GM04504 (cell line): ENCODE measurements at regions not wholly inside any gene's neighbourhood (a gene's known extent, or its start where the extent isn't known, plus 50 kb on each side); places are given as distances from the start of the nearest gene placed in this dataset.

Experiments used
- DNase-seq: peaks from one replicate; pipeline ENCODE4 v3.0.0-alpha.2; 2012; ENCODE audit warnings: low read depth

GRCh38 chr6:40832691-40833090 is 206.3 kb downstream of the UNC5CL start:
- no peak for DNase-seq

- no peak for DNase-seq
Observed at GRCh38 chr6:40831381-40831780, 207.6 kb downstream of the UNC5CL start.

- no peak for DNase-seq
Observed at GRCh38 chr6:40825102-40825501, 213.9 kb downstream of the UNC5CL start.

DNA sequence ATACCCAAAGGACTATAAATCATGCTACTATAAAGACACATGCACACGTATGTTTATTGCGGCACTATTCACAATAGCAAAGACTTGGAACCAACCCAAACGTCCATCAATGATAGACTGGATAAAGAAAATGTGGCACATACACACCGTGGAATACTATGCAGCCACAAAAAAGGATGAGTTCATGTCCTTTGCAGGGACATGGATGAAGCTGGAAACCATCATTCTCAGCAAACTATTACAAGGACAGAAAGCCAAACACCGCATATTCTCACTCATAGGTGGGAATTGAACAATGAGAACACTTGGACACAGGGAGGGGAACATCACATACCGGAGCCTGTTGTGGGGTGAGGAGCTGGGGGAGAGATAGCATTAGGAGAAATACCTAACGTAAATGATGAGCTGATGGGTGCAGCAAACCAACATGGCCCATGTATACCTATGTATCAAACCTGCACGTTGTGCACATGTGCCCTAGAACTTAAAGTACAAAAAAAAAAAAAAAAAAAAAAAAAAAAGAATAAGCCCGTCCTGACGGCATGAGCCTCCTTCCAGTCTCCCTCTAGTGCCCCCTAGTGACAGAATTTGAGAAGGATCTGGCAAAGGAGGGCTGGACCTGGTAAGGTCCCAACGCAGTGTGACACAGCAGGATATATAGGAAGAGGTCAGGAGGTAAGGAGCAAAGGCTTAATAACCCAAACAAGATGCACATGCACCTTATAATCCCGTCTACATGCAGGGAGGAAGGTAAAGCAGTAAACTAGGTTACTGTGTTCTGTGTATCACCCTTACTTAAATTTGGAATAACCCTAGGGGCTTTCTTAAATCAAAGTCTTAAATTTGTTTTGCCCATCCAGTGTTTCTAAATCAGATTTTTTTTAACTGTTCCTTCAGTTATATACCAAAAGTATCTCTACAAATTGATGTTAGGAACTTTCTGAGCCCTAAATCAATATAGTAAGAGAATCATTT is 214.8 kb downstream of the UNC5CL start:
- DNase-seq = peak; percentile 39

DNA sequence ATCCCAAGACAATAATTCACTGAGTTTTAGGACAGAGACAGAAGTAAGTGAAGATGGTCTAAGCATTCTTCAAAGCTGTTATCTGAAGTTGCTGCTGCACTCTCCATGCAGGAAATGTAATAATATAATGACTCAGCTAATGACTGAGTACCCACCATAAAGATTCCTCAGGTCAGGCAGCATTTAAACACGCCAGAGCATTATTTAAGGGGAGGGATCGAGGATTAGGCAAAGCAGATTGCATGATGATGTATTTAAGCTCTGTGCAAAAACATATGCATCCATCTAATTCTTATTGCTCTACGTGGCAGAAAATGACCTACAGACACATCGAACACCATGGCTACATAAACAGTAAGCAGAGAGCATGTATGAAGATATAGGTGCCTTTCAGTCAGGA is 216.4 kb downstream of the UNC5CL start:
- no peak for DNase-seq

DNA sequence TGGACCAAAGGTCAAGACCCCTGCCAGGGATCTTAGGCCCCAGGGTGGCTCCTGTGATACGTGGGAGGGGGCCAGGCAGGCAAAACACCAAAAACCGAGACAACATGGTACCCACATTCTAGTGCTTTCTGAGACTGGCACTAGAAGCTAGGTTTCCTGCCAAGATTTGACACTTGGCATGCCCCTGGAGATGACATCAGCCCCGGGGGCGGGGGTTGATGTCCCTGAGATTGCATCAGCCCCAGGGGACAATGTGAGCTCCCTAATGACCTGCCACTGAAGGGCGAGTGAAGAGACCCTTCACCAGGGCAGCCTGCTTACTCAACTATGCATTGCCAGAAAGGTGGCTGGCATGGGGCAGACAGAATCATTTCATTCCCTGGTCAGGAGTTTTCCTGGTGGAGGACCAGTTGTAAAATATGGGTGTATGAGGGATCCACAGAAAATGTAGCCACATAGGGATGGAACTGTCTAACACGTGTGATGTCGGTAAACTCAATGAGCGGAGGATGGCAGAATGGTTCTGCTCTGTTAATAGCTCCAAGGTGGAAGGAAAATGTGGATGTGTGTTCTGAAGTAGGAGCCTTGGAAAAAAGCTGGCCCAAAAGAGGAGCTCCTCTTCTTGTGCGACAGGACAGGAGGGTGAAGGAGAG is 219.7 kb downstream of the UNC5CL start:
- DNase-seq = no peak

GRCh38 chr6:40817369-40817768 is 221.7 kb downstream of the UNC5CL start:
- DNase-seq = no peak

DNA sequence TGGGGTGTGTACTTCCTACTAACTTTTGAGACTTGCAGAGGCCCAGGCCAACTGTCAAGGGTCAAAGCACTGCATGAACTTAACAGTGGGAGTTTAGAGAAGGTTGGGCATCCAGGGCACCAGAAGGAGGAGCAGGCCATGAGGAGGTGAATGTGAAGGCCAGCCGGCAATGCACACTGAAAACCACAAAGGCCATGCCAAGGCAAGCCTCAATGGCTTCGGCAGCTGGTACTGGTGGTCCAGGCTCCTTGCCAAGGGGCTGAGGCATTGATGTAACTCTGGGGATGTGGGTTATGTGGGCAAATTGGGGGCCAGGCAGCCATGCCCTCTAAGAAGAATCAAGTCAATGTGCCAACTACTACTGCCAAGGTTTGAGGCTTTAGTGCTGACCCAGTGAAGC is 222.4 kb downstream of the UNC5CL start:
- DNase-seq = no peak

GRCh38 chr6:40815731-40816130 is 223.3 kb downstream of the UNC5CL start:
- no peak for DNase-seq

GRCh38 chr6:40810171-40810570 is 223.0 kb upstream of the LRFN2 start:
- no peak for DNase-seq

DNA sequence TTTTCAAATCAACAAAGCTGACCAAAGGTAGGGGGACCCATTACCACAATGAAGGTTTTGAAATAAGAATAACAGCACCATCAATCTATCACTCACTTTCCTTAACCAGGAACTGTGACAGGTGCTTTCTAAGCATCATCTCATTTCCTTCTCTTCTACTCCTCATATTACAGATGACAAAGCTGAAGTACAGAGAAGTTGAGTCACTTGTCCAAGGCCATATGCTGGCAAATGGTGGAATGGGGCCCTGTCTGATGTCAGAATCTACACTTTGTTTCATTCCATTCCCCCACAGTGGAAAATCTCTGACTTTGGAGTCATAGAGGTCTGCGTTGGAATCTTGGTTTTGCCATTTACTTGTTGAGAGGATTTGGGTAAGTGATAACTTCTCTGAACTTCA is 222.5 kb upstream of the LRFN2 start:
- no peak for DNase-seq

GRCh38 chr6:40807484-40807883 is 220.3 kb upstream of the LRFN2 start:
- no peak for DNase-seq

DNA sequence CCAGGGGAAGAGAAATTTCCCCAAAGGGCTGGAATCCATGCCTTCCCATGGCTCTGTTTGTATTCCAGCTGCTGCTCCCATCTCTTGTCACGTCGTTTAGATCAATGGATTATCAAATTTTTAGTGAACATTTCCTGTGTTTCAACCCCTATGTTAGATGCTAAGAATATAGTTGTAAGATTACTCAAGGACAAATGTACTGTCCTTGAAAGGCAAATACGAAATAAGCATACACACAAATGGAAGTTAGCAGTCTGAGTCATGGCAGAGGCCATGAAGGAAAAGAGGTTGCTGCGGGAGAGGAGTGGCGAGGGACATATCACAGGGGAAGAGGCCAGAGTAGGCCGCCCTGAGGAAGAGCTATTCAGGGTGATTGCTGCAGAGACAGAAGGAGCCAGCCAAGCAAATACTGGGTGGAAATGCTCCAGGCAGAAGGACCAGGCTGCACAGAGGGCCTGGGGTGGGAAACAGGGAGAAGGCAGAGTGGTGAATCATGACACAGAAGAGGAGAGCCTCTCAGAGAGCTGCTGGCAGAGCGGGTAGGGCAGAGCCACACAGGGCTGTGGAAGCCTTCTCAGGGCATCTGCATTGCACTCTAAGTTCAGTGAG is 219.2 kb upstream of the LRFN2 start:
- DNase-seq = no peak

DNA sequence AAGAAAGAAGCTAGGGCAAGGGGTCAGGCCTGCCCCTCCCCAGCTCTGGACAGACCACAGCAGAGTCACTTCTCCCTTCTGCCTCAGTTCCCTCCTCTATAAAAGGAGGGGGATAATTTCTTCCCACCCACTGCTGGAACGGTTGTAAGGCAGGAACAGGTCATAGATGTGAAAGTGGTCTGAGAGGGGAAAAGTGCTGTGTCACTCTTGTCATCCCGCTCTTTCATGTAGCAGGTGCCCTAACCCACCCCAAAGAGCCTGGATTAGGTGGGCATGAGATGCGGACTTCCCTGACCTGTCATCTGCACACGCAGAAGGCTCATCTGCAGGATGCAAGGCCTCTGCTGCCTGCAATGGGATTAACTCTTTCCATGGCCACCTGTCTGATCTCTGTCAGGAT is 218.2 kb upstream of the LRFN2 start:
- no peak for DNase-seq

- no peak for DNase-seq
Observed at GRCh38 chr6:40804905-40805304, 217.7 kb upstream of the LRFN2 start.

- DNase-seq = no peak
Observed at GRCh38 chr6:40803897-40804702, 216.9 kb upstream of the LRFN2 start.

GRCh38 chr6:40802481-40802880 is 215.3 kb upstream of the LRFN2 start:
- DNase-seq = no peak

- no peak for DNase-seq
Observed at GRCh38 chr6:40799296-40800140, 212.4 kb upstream of the LRFN2 start.

GRCh38 chr6:40798069-40798770 is 211.1 kb upstream of the LRFN2 start:
- DNase-seq = no peak
